GM23338 (cell line): ENCODE measurements at regions not wholly inside any gene's neighbourhood (a gene's known extent, or its start where the extent isn't known, plus 50 kb on each side); places are given as distances from the start of the nearest gene placed in this dataset.

Experiments
- ATAC-seq: fragments of 200-7000 bp; cut with Tn5 transposase; 3 replicates; pipeline ENCODE4 v1.9.1; 2020
- DNase-seq: peaks from one replicate; pipeline ENCODE4 v3.0.0-alpha.2; 2015; ENCODE audit warnings: low spot score
- H2AFZ ChIP-seq: fragments of 200-600 bp; sonication (generic); 2 replicates; pipeline ENCODE4 v1.8.0; 2016; ENCODE audit warnings: antibody characterized with exemption, mild to moderate bottlenecking, moderate library complexity
- H3F3A ChIP-seq: fragments of 200-600 bp; sonication (generic); replicated peaks from 2 replicates; pipeline ENCODE4 v1.8.0; 2017; ENCODE audit warnings: antibody characterized with exemption, mixed run types, low read depth
- H3K27ac ChIP-seq: fragments of 200-600 bp; sonication (generic); 2 replicates; pipeline ENCODE4 v1.6.1; 2016; ENCODE audit warnings: low read depth
- H3K27me3 ChIP-seq: fragments of 200-600 bp; sonication (generic); 2 replicates; pipeline ENCODE4 v1.8.0; 2016; ENCODE audit warnings: mild to moderate bottlenecking, mixed run types, moderate library complexity; ENCODE audit not compliant: insufficient read depth
- H3K36me3 ChIP-seq: fragments of 200-600 bp; sonication (generic); 2 replicates; pipeline ENCODE4 v1.8.0; 2016; ENCODE audit warnings: mild to moderate bottlenecking; ENCODE audit not compliant: insufficient read depth
- H3K4me1 ChIP-seq: fragments of 200-600 bp; sonication (generic); 2 replicates; pipeline ENCODE4 v1.8.0; 2016; ENCODE audit warnings: mild to moderate bottlenecking, moderate library complexity; ENCODE audit not compliant: insufficient read depth
- H3K4me2 ChIP-seq: fragments of 200-600 bp; sonication (generic); 2 replicates; pipeline ENCODE4 v1.7.1; 2017; ENCODE audit warnings: mixed run types
- H3K4me3 ChIP-seq: fragments of 200-600 bp; sonication (generic); 2 replicates; pipeline ENCODE4 v1.6.1; 2016; ENCODE audit warnings: mixed run types
- H3K79me2 ChIP-seq: fragments of 200-600 bp; sonication (generic); replicated peaks from 2 replicates; pipeline ENCODE4 v1.8.0; 2017; ENCODE audit warnings: mild to moderate bottlenecking; ENCODE audit not compliant: insufficient read depth
- H3K9me2 ChIP-seq: fragments of 200-600 bp; sonication (generic); 2 replicates; pipeline ENCODE4 v1.8.0; 2017; ENCODE audit not compliant: insufficient read depth
- H4K20me1 ChIP-seq: fragments of 200-600 bp; sonication (generic); replicated peaks from 2 replicates; pipeline ENCODE4 v1.8.0; 2017; ENCODE audit warnings: mild to moderate bottlenecking; ENCODE audit not compliant: insufficient read depth
- H3K27ac Mint-ChIP-seq: 2 replicates; pipeline ENCODE4 v1.8.0; 2020; ENCODE audit warnings: inconsistent platforms, mild to moderate bottlenecking, moderate library complexity, mixed read lengths
- H3K27me3 Mint-ChIP-seq: 3 replicates; pipeline ENCODE4 v1.8.0; 2022; ENCODE audit warnings: low read depth, mild to moderate bottlenecking, moderate library complexity, mixed read lengths, inconsistent platforms; ENCODE audit not compliant: insufficient read depth, poor library complexity
- H3K36me3 Mint-ChIP-seq: 3 replicates; pipeline ENCODE4 v1.8.0; 2021; ENCODE audit warnings: low read depth, mild to moderate bottlenecking, inconsistent platforms, moderate library complexity, mixed read lengths
- H3K4me1 Mint-ChIP-seq: 3 replicates; pipeline ENCODE4 v1.8.0; 2020; ENCODE audit warnings: mild to moderate bottlenecking, inconsistent platforms, mixed read lengths
- H3K4me3 Mint-ChIP-seq: 3 replicates; pipeline ENCODE4 v1.8.0; 2021; ENCODE audit warnings: moderate library complexity, mild to moderate bottlenecking, inconsistent platforms, mixed read lengths
- H3K9me3 Mint-ChIP-seq: 3 replicates; pipeline ENCODE4 v1.8.0; 2020; ENCODE audit warnings: moderate library complexity, mild to moderate bottlenecking, inconsistent platforms, mixed read lengths
- ETS1 ChIP-seq: IDR thresholded peaks from 2 replicates; pipeline ENCODE4 v1.6.1; 2016; ENCODE audit warnings: antibody characterized with exemption
- EZH2 ChIP-seq: fragments of 200-600 bp; sonication (generic); IDR thresholded peaks from one replicate; pipeline ENCODE4 v1.8.0; 2017; ENCODE audit warnings: antibody characterized with exemption, mild to moderate bottlenecking, low read depth; ENCODE audit not compliant: unreplicated experiment
- EZH2phosphoT487 ChIP-seq: fragments of 200-600 bp; sonication (generic); IDR thresholded peaks from one replicate; pipeline ENCODE4 v1.8.1; 2018; ENCODE audit warnings: antibody characterized with exemption; ENCODE audit not compliant: unreplicated experiment
- STAT1 ChIP-seq: IDR thresholded peaks from one replicate; pipeline ENCODE4 v1.6.1; 2016; ENCODE audit warnings: antibody characterized with exemption; ENCODE audit not compliant: unreplicated experiment
- ZNF114 ChIP-seq: fragments of 250-450 bp; sonication (Bioruptor Pico); IDR thresholded peaks from 2 replicates; pipeline ENCODE4 v1.5.0; 2020; ENCODE audit warnings: mild to moderate bottlenecking, moderate library complexity
- ZNF331 ChIP-seq: fragments of 250-450 bp; sonication (Bioruptor Pico); IDR thresholded peaks from 2 replicates; pipeline ENCODE4 v1.5.0; 2020; ENCODE audit warnings: low read depth, mild to moderate bottlenecking, moderate library complexity
- ZNF462 ChIP-seq: fragments of 250-450 bp; sonication (Bioruptor Pico); IDR thresholded peaks from 2 replicates; pipeline ENCODE4 v1.5.0; 2020; ENCODE audit warnings: mild to moderate bottlenecking, moderate library complexity

- Mint-ChIP-seq H3K4me1 (peaks cover 8% of the 10 kb centered on the region), H3K9me3 (no peaks in the 10 kb centered on the region; the same call in 2 of the 3 replicates), H3K4me3 (no peak overlapping the region), H3K27me3 (no peaks in the 10 kb centered on the region), H3K27ac (no peak overlapping the region), H3K36me3 (no peaks in the 10 kb centered on the region)
- H3K27me3 ChIP-seq: no peaks in the 10 kb centered on the region
- no peaks in the 10 kb centered on the region for H3F3A ChIP-seq
- H4K20me1 ChIP-seq: no peaks in the 10 kb centered on the region
- H3K79me2 ChIP-seq: no peaks in the 10 kb centered on the region
- H3K27ac ChIP-seq: no peak overlapping the region
- no peak overlapping the region for H3K4me2 ChIP-seq
- DNase-seq (no peak), ATAC-seq (no peak)
- no peak overlapping the region for H2AFZ ChIP-seq
- no peak overlapping the region for H3K4me3 ChIP-seq
- no peaks in the 10 kb centered on the region for H3K36me3 ChIP-seq
- no peaks in the 10 kb centered on the region for H3K4me1 ChIP-seq
- no peaks in the 10 kb centered on the region; the same call in 1 of the 2 replicates for H3K9me2 ChIP-seq
- TF ChIP-seq ZNF462 (CRISPR knock-in tag): no peak
- TF ChIP-seq EZH2phosphoT487: no peak
- TF ChIP-seq ZNF331 (CRISPR knock-in tag): no peak
- TF ChIP-seq EZH2: no peak
- no peak for TF ChIP-seq ETS1
- TF ChIP-seq STAT1: no peak
- TF ChIP-seq ZNF114 (CRISPR knock-in tag): no peak
Observed at GRCh38 chr1:102751111-102751510, 357.2 kb downstream of the COL11A1 start.
